Nephron progenitor cell (in vitro differentiated cells): ENCODE measurements at regions not wholly inside any gene's neighbourhood (a gene's known extent, or its start where the extent isn't known, plus 50 kb on each side); places are given as distances from the start of the nearest gene placed in this dataset.

Experiments
- DNase-seq: peaks from one replicate; pipeline ENCODE4 v3.0.0; 2021
- H3K27ac Mint-ChIP-seq: 2 replicates; pipeline ENCODE4 v1.8.0; 2021; ENCODE audit warnings: mild to moderate bottlenecking, moderate library complexity, mixed read lengths
- H3K27me3 Mint-ChIP-seq: 2 replicates; pipeline ENCODE4 v1.8.0; 2021; ENCODE audit warnings: mild to moderate bottlenecking, low read depth, mixed read lengths; ENCODE audit not compliant: poor library complexity
- H3K36me3 Mint-ChIP-seq: 2 replicates; pipeline ENCODE4 v1.8.0; 2021; ENCODE audit warnings: low read depth, mixed read lengths
- H3K4me1 Mint-ChIP-seq: 2 replicates; pipeline ENCODE4 v1.8.0; 2021; ENCODE audit warnings: mixed read lengths
- H3K4me3 Mint-ChIP-seq: 2 replicates; pipeline ENCODE4 v1.8.0; 2021; ENCODE audit warnings: mild to moderate bottlenecking, moderate library complexity, mixed read lengths
- H3K9me3 Mint-ChIP-seq: 2 replicates; pipeline ENCODE4 v1.8.0; 2021; ENCODE audit warnings: mild to moderate bottlenecking, moderate library complexity, mixed read lengths
- CTCF ChIP-seq: fragments of 200-600 bp; sonication (generic); IDR thresholded peaks from 2 replicates; pipeline ENCODE4 v1.5.0; 2021; ENCODE audit warnings: antibody characterized with exemption

GRCh38 chr7:92991190-92991589 is 126.6 kb downstream of the SAMD9 start:
- DNase-seq, result no peak
- H3K4me3 Mint-ChIP-seq, result no peak overlapping the region
- H3K4me1 Mint-ChIP-seq, result no peaks in the 10 kb centered on the region
- H3K9me3 Mint-ChIP-seq, result peaks cover 10% of the 10 kb centered on the region
- no peaks in the 10 kb centered on the region for H3K36me3 Mint-ChIP-seq
- TF ChIP-seq CTCF, result no peak
- no peaks in the 10 kb centered on the region for H3K27me3 Mint-ChIP-seq
- H3K27ac Mint-ChIP-seq, result no peak overlapping the region

- no peak overlapping the region for H3K4me3 Mint-ChIP-seq
Observed at GRCh38 chr7:92988941-92989545, 128.7 kb downstream of the SAMD9 start.

GRCh38 chr7:92988051-92988450 is 129.7 kb downstream of the SAMD9 start:
- no peak for DNase-seq
- H3K4me1 Mint-ChIP-seq, result no peaks in the 10 kb centered on the region
- peak; percentile 23 for TF ChIP-seq CTCF
- no peaks in the 10 kb centered on the region for H3K27me3 Mint-ChIP-seq
- no peak overlapping the region for H3K27ac Mint-ChIP-seq
- H3K4me3 Mint-ChIP-seq, result no peak overlapping the region
- H3K36me3 Mint-ChIP-seq, result no peaks in the 10 kb centered on the region
- H3K9me3 Mint-ChIP-seq, result peaks cover 24% of the 10 kb centered on the region

More at GRCh38 chr7:92988941-92989545, 128.7 kb downstream of the SAMD9 start:
- no peaks in the 10 kb centered on the region for H3K4me1 Mint-ChIP-seq
- no peak for TF ChIP-seq CTCF
- peaks cover 14% of the 10 kb centered on the region for H3K9me3 Mint-ChIP-seq
- no peaks in the 10 kb centered on the region for H3K27me3 Mint-ChIP-seq
- DNase-seq, result no peak
- no peaks in the 10 kb centered on the region for H3K36me3 Mint-ChIP-seq
- no peak overlapping the region for H3K27ac Mint-ChIP-seq

- no peak for TF ChIP-seq CTCF
- DNase-seq, result no peak
- H3K4me3 Mint-ChIP-seq, result no peak overlapping the region
- no peaks in the 10 kb centered on the region for H3K36me3 Mint-ChIP-seq
- H3K9me3 Mint-ChIP-seq, result peaks cover 27% of the 10 kb centered on the region
- no peaks in the 10 kb centered on the region for H3K27me3 Mint-ChIP-seq
- H3K27ac Mint-ChIP-seq, result no peak overlapping the region
- H3K4me1 Mint-ChIP-seq, result no peaks in the 10 kb centered on the region
Observed at GRCh38 chr7:92987538-92987937, 130.2 kb downstream of the SAMD9 start.

GRCh38 chr7:92987095-92987494 is 130.7 kb downstream of the SAMD9 start:
- no peaks in the 10 kb centered on the region for H3K27me3 Mint-ChIP-seq
- H3K27ac Mint-ChIP-seq, result no peak overlapping the region
- no peaks in the 10 kb centered on the region for H3K4me1 Mint-ChIP-seq
- TF ChIP-seq CTCF, result no peak
- H3K36me3 Mint-ChIP-seq, result no peaks in the 10 kb centered on the region
- DNase-seq, result no peak
- H3K4me3 Mint-ChIP-seq, result no peak overlapping the region
- peaks cover 29% of the 10 kb centered on the region for H3K9me3 Mint-ChIP-seq

GRCh38 chr7:92982928-92983327 is 134.9 kb downstream of the SAMD9 start:
- Mint-ChIP-seq H3K27me3 (no peaks in the 10 kb centered on the region), H3K4me1 (no peaks in the 10 kb centered on the region), H3K27ac (no peak overlapping the region), H3K4me3 (no peak overlapping the region), H3K9me3 (peaks cover 54% of the 10 kb centered on the region), H3K36me3 (peaks cover 1% of the 10 kb centered on the region)
- no peak for TF ChIP-seq CTCF
- DNase-seq, result no peak
